ENCODE measurements at regions not wholly inside any gene's neighbourhood (a gene's known extent, or its start where the extent isn't known, plus 50 kb on each side); places are given as distances from the start of the nearest gene placed in this dataset.

DNA sequence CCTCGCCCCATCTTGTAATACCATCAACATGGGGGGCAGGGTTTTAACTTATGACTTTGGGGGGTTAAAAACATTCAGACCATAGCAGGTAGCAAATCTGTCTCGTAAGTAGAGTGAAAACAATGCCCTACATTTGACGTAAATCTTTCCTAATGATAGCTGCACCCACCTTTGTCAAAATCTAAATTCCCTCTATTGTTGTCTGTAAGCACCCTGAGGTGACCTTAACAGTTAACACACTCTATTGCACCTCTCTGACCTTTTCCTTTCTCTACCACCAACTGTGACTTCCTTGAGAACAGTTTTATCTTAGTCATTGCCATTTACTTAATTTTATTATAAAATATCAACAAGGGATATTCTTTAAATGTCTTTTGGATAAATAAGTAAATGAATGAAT lies 1024.9 kb upstream of the CNTN5 start:
- TF ChIP-seq TAF1 (IDR thresholded peaks at IDR 0.05; ENCODE audit: low read depth, low read length) (no peak), POLR2AphosphoS5 (IDR thresholded peaks at IDR 0.05; ENCODE audit: low read depth, low read length) (no peak), POLR2A (IDR thresholded peaks at IDR 0.05; ENCODE audit: low read depth, low read length) (no peak), SPI1 (IDR thresholded peaks at IDR 0.05; ENCODE audit: low read depth, low read length) (no peak)

Data from GM12891 (cell line).